ENCODE measurements at regions not wholly inside any gene's neighbourhood (a gene's known extent, or its start where the extent isn't known, plus 50 kb on each side); places are given as distances from the start of the nearest gene placed in this dataset.
"Not testable (repeated sequence)": the region's sequence is repeated elsewhere in the genome, so short reads cannot be mapped to it uniquely, and the experiment has no call there.

DNA sequence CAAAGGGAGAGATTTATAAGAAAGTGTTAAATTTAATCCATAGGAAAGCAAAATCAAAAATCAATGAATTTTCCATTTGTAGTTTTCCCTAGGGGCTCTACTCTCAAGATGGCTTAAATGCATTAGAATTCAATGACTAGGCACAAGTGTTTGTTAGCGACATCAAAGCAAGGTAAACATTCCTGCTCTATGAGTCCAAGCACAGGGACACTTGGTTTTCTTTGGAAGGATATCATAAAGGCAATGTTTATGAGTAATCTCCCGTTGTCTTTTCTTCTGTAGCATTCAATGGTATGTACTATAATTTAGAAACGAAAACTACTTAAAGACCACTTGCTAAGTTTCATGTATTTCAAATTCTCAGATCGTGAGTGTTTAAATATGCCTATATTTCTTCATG, 54.8 kb upstream of the ZNF717 start:
- DNase-seq; ATAC-seq; H3K36me3 Mint-ChIP-seq; H3K27me3 Mint-ChIP-seq; H3K9me3 Mint-ChIP-seq (ENCODE audit: low read depth); H3K4me3 Mint-ChIP-seq; CTCF ChIA-PET; H3K4me1 Mint-ChIP-seq; H3K27ac Mint-ChIP-seq: not testable (repeated sequence)

DNA sequence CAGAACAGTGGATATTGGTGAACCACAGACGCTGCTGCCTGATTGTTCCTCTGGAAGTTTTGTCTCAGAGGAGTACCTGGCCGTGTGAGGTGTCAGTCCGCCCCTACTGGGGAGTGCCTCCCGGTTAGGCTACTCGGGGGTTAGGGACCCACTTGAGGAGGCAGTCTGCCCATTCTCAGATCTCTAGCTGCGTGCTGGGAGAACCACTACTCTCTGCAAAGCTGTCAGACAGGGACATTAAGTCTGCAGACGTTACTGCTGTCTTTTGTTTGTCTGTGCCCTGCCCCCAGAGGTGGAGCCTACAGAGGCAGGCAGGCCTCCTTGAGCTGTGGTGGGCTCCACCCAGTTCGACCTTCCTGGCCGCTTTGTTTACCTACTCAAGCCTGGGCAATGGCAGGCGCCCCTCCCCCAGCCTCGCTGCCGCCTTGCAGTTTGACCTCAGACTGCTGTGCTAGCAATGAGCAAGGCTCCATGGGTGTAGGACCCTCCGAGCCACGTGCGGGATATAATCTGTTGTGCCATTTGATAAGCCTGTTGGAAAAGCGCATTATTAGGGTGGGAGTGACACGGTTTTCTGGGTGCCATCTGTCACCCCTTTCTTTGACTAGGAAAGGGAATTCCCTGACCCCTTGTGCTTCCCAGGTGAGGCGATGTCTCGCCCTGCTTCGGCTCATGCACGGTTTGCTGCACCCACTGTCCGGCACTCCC, 65.1 kb upstream of the ZNF717 start:
- H3K9me3 Mint-ChIP-seq (ENCODE audit: low read depth), result peaks cover 11% of the 10 kb centered on the region
- ATAC-seq, H3K4me1 Mint-ChIP-seq, CTCF ChIA-PET, H3K4me3 Mint-ChIP-seq, H3K27ac Mint-ChIP-seq, H3K27me3 Mint-ChIP-seq, DNase-seq, H3K36me3 Mint-ChIP-seq: not testable (repeated sequence)

DNA sequence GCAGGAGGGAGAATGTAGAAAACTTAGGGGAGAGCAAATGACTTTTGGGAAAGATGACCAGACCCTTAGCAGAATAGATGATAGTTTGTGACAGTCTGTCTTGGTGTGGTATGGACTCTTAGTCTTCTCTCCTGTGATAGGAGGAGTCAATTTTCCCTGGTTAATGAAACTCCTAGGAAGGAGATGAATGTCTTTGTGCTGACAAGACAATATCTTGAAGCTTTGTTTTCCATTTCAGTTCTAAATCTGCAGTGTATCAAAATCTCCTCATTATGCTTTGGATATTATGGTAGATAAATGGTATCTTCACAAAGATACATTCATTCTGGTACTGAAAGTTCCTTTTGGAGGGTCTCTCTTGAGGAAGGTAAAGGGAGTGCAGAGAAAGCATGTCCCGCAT, 77.8 kb upstream of the ZNF717 start:
- H3K9me3 Mint-ChIP-seq (ENCODE audit: low read depth), result peaks cover 6% of the 10 kb centered on the region
- DNase-seq (no peak), ATAC-seq (no peak)
- H3K4me1 Mint-ChIP-seq, result no peaks in the 10 kb centered on the region
- no peaks in the 10 kb centered on the region for H3K36me3 Mint-ChIP-seq
- CTCF ChIA-PET, result no interaction called here
- no peaks in the 10 kb centered on the region for H3K27me3 Mint-ChIP-seq
- no peak overlapping the region for H3K4me3 Mint-ChIP-seq
- no peak overlapping the region for H3K27ac Mint-ChIP-seq

DNA sequence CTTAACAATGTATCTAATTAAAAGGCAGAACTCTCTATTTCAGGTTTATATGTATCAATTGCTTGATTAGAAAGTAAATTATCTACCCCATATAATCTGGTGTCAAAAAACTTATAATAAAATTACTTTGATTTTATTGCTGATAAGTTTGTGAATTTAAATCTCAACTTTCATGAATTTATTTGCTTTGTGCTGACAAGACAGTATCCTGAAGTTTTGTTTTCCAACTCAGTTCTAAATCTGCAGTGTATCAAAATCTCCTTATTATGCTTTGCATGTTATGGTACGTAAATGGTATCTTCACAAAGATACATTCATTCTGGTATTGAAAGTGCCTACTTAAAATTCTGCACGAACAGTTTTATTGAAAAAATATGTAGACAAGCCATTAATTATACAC, 78.5 kb upstream of the ZNF717 start:
- CTCF ChIA-PET, result no interaction called here
- Mint-ChIP-seq H3K4me3 (no peak overlapping the region), H3K27ac (no peak overlapping the region), H3K27me3 (no peaks in the 10 kb centered on the region), H3K36me3 (no peaks in the 10 kb centered on the region), H3K9me3 (ENCODE audit: low read depth) (peaks cover 2% of the 10 kb centered on the region), H3K4me1 (no peaks in the 10 kb centered on the region)
- no peak for ATAC-seq
- DNase-seq, result no peak

DNA sequence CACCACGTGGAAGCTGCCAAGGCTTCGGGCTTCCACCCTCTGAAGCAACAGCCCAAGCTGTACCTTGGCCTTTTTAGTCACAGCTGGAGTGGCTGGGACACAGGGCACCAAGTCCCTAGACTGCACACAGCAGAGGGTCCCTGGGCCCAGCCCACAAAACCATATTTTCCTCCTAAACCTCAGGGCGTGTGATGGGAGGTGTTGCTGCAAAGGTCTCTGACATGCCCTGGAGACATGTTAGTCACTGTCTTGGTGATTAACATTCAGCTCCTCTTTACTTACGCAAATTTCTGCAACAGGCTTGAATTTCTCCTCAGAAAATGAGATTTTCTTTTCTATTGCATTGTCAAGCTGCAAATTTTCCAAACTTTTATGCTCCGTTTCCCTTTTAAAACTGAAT, 98.4 kb upstream of the ZNF717 start:
- H3K4me3 Mint-ChIP-seq, ATAC-seq, H3K27me3 Mint-ChIP-seq, H3K27ac Mint-ChIP-seq, H3K4me1 Mint-ChIP-seq, CTCF ChIA-PET, H3K36me3 Mint-ChIP-seq, DNase-seq: not testable (repeated sequence)
- peaks cover 11% of the 10 kb centered on the region for H3K9me3 Mint-ChIP-seq (ENCODE audit: low read depth)

DNA sequence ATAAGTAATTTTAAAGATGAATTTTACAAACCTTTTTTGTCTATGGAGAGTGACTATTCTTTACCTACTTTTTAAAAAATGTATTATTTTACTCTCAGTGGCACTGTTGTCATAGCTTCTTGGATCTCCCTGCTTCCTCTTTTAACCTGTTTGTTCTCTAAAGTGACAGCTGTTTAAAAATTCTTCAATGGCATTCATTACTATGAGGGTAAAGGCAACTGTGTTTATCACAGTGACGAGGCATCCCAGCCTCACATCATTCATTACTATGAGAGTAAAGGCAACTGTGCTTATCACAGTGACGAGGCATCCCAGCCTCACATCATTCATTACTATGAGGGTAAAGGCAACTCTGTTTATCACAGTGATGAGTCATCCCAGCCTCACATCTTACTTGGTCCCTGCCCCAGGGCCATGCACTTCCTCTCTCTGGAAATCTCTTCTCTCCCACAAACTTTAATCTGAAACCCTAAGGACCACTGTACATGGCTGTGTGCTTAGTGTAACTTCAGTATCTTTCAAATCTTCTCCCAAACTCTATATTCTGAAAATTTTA, 101.7 kb upstream of the ZNF717 start:
- no peak for DNase-seq
- H3K27ac Mint-ChIP-seq, result no peak overlapping the region
- no peaks in the 10 kb centered on the region for H3K27me3 Mint-ChIP-seq

DNA sequence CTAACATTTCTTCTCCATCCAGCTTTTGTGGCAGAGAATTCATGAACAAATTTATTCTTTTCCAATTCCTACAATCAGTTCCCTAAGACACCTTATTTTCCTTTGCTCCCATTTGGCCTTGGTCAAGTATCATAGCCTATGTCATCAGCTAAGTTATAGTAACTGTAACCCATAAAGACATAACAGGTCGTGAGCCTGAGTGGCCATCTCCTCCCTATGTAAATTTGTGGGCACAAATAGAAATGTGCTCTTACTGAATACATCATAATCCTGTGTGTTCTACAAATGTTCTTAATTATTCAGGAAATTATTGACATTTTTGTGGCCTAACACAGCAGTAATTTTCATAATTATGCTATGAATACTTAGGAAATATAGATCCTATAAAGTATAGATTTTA, 108.9 kb upstream of the ZNF717 start:
- no peak for DNase-seq
- H3K36me3 Mint-ChIP-seq, result no peaks in the 10 kb centered on the region
- H3K9me3 Mint-ChIP-seq (ENCODE audit: low read depth), result peaks cover 5% of the 10 kb centered on the region
- ATAC-seq, result no peak
- H3K27me3 Mint-ChIP-seq, result no peaks in the 10 kb centered on the region
- H3K4me1 Mint-ChIP-seq, result no peaks in the 10 kb centered on the region
- H3K4me3 Mint-ChIP-seq, result no peak overlapping the region
- CTCF ChIA-PET, result no interaction called here
- H3K27ac Mint-ChIP-seq, result no peak overlapping the region

More for the DNA sequence above, 101.7 kb upstream of the ZNF717 start:
- no peak for ATAC-seq
- Mint-ChIP-seq H3K4me3 (no peak overlapping the region), H3K4me1 (no peaks in the 10 kb centered on the region), H3K36me3 (no peaks in the 10 kb centered on the region), H3K9me3 (ENCODE audit: low read depth) (peaks cover 5% of the 10 kb centered on the region)
- CTCF ChIA-PET, result no interaction called here

DNA sequence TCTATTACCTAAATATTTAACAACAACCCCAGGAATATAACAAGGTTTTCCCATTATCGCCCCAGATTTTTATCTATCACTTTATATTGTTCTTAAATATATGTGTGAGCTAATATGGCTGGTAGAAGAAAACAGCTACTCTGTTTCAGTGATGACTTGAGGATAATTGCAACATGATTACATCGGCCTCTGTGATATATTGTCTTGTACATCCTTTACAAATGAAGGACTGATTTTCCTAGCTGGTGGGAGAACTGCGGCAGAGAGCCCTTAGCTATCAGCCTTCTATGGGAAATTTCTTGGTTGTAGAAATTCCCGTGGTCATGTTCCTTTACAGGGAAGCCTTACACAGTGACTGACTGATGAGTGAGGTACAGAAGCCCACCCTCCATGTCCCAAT, 110.9 kb upstream of the ZNF717 start:
- no peak overlapping the region for H3K27ac Mint-ChIP-seq
- H3K4me3 Mint-ChIP-seq, result no peak overlapping the region
- H3K9me3 Mint-ChIP-seq (ENCODE audit: low read depth), result peaks cover 5% of the 10 kb centered on the region
- CTCF ChIA-PET, result no interaction called here
- DNase-seq (no peak), ATAC-seq (no peak)
- H3K4me1 Mint-ChIP-seq, result no peaks in the 10 kb centered on the region
- no peaks in the 10 kb centered on the region for H3K27me3 Mint-ChIP-seq
- H3K36me3 Mint-ChIP-seq, result no peaks in the 10 kb centered on the region

DNA sequence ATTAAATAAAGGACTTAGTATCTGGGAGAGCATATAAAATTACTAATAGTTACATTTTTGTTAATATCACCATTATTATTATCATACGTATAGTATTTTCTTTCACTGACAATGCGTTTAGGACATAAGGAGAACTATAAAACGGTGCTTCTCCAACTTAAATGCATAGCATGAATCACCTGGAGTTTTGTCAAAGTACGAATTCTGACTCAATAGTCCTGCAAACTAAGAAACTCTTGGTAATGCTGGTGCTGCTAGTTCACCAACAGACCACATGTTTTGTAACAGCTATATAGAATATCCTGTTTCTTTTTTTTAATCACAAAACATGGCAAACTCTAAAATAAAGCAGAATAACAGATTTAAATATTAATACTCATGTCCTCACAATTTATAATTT, 116.1 kb upstream of the ZNF717 start:
- DNase-seq; H3K4me3 Mint-ChIP-seq; H3K27me3 Mint-ChIP-seq; CTCF ChIA-PET; H3K36me3 Mint-ChIP-seq; H3K9me3 Mint-ChIP-seq (ENCODE audit: low read depth); ATAC-seq; H3K27ac Mint-ChIP-seq; H3K4me1 Mint-ChIP-seq: not testable (repeated sequence)

DNA sequence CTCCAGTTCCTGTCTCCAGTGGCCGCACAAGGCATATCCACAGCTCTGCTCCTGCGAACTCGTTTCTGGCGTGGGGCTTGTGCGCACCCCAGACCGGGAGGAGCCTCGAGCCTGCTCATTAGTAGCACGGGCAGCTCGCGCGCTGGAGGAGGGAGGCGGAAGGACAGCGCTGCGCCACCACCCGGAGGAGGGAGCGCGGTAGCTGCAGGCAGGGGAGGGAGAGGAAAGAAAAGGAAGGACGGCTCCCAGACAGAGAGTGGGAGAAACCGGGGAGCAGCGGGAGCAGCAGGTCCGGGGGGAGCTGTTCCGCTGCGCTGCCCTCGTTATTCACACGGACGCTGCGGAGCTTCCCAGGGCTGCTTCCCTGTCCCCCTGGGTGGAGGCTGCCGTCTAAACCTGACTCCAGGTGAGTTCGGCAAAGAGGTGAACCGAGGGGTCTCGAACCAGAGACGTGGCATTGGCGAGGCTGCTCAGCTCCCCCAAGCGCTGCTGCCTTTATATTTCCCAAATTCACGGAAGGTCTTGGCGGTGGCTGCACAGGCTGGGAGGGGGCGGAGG, 121.3 kb upstream of the ZNF717 start:
- Mint-ChIP-seq H3K27me3 (no peaks in the 10 kb centered on the region), H3K27ac (no peak overlapping the region), H3K9me3 (ENCODE audit: low read depth) (peaks cover 2% of the 10 kb centered on the region), H3K4me1 (no peaks in the 10 kb centered on the region), H3K36me3 (no peaks in the 10 kb centered on the region), H3K4me3 (no peak overlapping the region)
- no peak for ATAC-seq
- CTCF ChIA-PET, result no interaction called here
- DNase-seq, result no peak

DNA sequence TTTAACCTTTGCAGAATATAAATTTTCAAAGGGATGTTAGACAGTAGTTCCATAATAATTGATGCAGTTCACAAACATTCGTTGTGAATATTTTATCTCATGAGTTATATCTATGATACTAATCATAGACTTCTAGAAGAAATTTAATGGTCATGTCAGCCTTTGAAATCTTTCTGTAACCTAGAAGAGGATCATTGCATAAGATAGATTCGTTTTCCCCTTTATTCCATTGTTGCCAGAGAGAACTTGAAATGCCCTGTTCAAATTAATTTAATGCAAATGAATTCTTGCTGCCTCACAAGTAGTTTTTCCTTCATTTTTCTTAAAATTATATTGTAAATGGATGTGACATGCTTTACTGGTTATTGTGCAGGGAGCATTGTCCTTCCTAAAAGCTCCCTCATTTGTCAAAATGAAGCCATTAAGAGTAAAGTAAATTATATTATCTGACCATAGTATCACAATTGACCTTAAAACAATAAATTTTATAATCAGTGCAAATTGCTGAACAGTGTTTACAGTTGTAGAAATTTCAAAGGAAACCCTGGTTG, 128.5 kb upstream of the ZNF717 start:
- H3K9me3 Mint-ChIP-seq (ENCODE audit: low read depth), result peaks cover 11% of the 10 kb centered on the region
- no peaks in the 10 kb centered on the region for H3K36me3 Mint-ChIP-seq
- ATAC-seq, result no peak
- DNase-seq, result no peak
- H3K27me3 Mint-ChIP-seq, result no peaks in the 10 kb centered on the region
- CTCF ChIA-PET, result no interaction called here
- H3K4me1 Mint-ChIP-seq, result no peaks in the 10 kb centered on the region
- H3K4me3 Mint-ChIP-seq, result no peak overlapping the region
- no peak overlapping the region for H3K27ac Mint-ChIP-seq

DNA sequence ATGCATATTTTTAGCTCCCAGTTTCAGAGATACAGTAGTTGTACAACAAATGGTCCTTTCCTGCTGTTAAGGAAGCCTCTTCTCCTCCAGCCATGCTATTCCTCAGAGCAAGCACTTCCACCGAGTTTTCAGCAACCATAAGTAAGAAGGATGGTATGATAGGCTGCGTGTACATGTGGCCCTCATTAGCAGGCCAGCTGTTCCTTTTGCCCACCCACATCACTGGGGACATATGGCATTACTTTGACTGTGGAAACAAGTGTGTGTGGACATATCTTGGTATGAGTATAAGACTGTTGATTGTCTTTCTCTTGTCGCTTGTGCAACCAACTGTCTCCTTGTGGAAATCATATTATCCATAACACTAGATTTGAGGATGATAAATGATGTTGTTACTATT, 129.4 kb upstream of the ZNF717 start:
- H3K27me3 Mint-ChIP-seq, CTCF ChIA-PET, ATAC-seq, H3K4me1 Mint-ChIP-seq, H3K36me3 Mint-ChIP-seq, H3K4me3 Mint-ChIP-seq, H3K27ac Mint-ChIP-seq, DNase-seq: not testable (repeated sequence)
- peaks cover 11% of the 10 kb centered on the region for H3K9me3 Mint-ChIP-seq (ENCODE audit: low read depth)

DNA sequence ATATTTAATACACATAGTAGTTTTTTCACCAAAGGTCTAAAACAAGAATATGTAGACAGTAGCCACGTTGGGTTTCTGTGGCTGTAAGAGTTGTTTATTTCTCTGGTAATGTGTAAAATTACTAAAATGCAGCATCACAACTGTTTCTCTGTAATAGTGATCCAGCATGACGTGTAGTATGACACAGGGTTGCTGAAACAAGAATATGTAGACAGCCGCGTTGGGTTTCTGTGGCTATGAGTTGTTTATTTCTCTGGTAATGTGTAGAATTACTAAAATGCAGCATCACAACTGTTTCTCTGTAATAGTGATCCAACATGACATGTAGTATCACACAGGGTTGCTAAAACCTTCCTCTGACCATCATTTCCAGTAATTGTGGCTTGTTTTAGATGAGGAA, 153.6 kb upstream of the ZNF717 start:
- Mint-ChIP-seq H3K27me3 (no peaks in the 10 kb centered on the region), H3K9me3 (ENCODE audit: low read depth) (no peaks in the 10 kb centered on the region), H3K4me1 (no peaks in the 10 kb centered on the region), H3K27ac (no peak overlapping the region), H3K36me3 (no peaks in the 10 kb centered on the region), H3K4me3 (no peak overlapping the region)
- ATAC-seq (no peak), DNase-seq (no peak)
- CTCF ChIA-PET, result no interaction called here

DNA sequence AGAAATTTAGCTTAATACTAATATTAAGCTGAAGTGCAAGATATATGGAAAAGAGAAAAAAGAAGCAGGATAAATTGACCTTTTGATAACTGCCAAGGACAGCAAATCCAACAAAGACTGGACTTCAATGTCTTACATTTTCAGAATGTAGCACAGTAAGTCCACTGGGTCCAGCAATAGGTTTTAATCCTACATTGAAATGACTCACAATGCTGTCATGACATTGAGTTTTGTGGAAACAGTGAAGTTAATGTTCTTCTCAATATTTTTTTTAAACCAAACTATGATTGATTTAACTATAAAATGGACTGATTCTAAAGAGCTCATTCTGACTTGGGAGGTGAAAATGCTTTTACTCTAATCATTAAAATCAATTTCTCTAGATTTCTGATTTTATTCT, 166.6 kb upstream of the ZNF717 start:
- CTCF ChIA-PET, result no interaction called here
- no peaks in the 10 kb centered on the region for H3K4me1 Mint-ChIP-seq
- H3K27me3 Mint-ChIP-seq, result no peaks in the 10 kb centered on the region
- no peak overlapping the region for H3K27ac Mint-ChIP-seq
- ATAC-seq (no peak), DNase-seq (no peak)
- H3K36me3 Mint-ChIP-seq, result no peaks in the 10 kb centered on the region
- H3K9me3 Mint-ChIP-seq (ENCODE audit: low read depth), result peaks cover 8% of the 10 kb centered on the region
- H3K4me3 Mint-ChIP-seq, result no peak overlapping the region
